Liver (tissue), 3 donors: ENCODE measurements at regions not wholly inside any gene's neighbourhood (a gene's known extent, or its start where the extent isn't known, plus 50 kb on each side); places are given as distances from the start of the nearest gene placed in this dataset.

Experiments
- RAD21 ChIP-seq, 2 donors: IDR thresholded peaks; 2 replicates each; pipeline ENCODE4 v1.6.1; 2016; ENCODE audit warnings: antibody characterized with exemption in 2 of 2, mild to moderate bottlenecking in 2 of 2
- TAF1 ChIP-seq: conservative IDR thresholded peaks from 2 replicates; pipeline ENCODE4 v1.6.1; 2016; ENCODE audit warnings: antibody characterized with exemption, mild to moderate bottlenecking
- YY1 ChIP-seq: IDR thresholded peaks from 2 replicates; pipeline ENCODE4 v1.6.1; 2016; ENCODE audit warnings: antibody characterized with exemption, mild to moderate bottlenecking
- TF ChIP-seq, protein P1 (sequence below): fragments of 150-350 bp; IDR thresholded peaks from 2 replicates; pipeline ENCODE4 v1.5.1; 2017; ENCODE audit warnings: improper control_type of control experiment, low read depth, low read length; ENCODE audit not compliant: missing input control
- donor health status: healthy.
- donor health status: healthy.

DNA sequence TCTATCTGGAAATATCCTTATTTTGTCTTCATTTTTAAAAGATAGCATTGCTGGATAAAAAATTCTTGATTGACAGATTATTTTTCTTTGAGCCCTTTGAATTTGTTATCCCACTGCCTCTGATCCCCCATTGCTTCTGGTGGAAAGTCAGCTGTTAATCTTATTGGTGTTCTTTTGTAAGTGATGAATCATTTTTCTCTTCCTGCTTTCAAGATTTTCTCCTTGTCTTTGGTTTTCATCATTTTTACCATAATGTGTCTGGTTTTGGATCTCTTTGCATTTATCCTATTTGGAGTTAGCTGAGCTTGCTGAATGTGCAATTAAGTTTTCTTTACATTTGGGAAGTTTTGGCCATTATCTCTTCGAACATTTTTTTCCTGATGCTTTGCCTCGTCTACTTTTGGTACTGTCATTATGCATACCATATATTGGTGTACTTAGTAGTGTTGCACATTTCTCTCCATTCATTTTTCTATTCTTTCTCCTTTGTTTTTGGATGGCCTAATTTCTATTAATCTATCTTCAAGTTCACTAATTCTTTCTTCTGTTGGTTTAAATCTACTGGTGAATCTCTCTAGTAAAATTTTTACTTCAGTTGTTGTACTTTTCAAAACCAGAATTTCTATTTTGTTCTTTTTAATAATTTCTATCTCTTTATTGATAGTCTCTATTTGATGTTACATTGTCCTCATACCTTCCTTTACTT, 440.0 kb upstream of the PROK2 start:
- TF ChIP-seq, protein P1, sequence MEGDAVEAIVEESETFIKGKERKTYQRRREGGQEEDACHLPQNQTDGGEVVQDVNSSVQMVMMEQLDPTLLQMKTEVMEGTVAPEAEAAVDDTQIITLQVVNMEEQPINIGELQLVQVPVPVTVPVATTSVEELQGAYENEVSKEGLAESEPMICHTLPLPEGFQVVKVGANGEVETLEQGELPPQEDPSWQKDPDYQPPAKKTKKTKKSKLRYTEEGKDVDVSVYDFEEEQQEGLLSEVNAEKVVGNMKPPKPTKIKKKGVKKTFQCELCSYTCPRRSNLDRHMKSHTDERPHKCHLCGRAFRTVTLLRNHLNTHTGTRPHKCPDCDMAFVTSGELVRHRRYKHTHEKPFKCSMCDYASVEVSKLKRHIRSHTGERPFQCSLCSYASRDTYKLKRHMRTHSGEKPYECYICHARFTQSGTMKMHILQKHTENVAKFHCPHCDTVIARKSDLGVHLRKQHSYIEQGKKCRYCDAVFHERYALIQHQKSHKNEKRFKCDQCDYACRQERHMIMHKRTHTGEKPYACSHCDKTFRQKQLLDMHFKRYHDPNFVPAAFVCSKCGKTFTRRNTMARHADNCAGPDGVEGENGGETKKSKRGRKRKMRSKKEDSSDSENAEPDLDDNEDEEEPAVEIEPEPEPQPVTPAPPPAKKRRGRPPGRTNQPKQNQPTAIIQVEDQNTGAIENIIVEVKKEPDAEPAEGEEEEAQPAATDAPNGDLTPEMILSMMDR, result no peak
- TF ChIP-seq TAF1, result no peak
- no peak for TF ChIP-seq RAD21 (IDR thresholded peaks at IDR 0.05)
- no peak for TF ChIP-seq YY1
